Caco-2 (cell line): ENCODE measurements at regions not wholly inside any gene's neighbourhood (a gene's known extent, or its start where the extent isn't known, plus 50 kb on each side); places are given as distances from the start of the nearest gene placed in this dataset.
"Not testable (repeated sequence)": the region's sequence is repeated elsewhere in the genome, so short reads cannot be mapped to it uniquely, and the experiment has no call there.

ENCODE experiments used
- BruUV-seq: library from RNA; stranded (reverse); fragments of 400-500 nt; replicated peaks from 2 replicates; lab custom pipeline; 2021; lab: Mats Ljungman, UMichigan
- CTCF ChIA-PET: fragments of 300-600 bp; sonication (Branson Sonifier 250); formaldehyde crosslinking; loops from one replicate; lab custom pipeline; 2022; ENCODE audit warnings: antibody characterized with exemption; lab: Charles Lee
- POLR2A ChIA-PET: fragments of 300-600 bp; sonication (Branson Sonifier 250); formaldehyde crosslinking; loops from one replicate; lab custom pipeline; 2022; ENCODE audit warnings: antibody characterized with exemption; lab: Charles Lee
- DNase-seq, 2 experiments: peaks; one replicate each; pipeline versions ENCODE4 v3.0.0 to v3.0.0-alpha.2; 2020 to 2022
- H3K27me3 ChIP-seq: replicated peaks from 2 replicates; pipeline ENCODE4 v1.6.0; 2011; ENCODE audit warnings: low read length; ENCODE audit not compliant: control insufficient read depth, insufficient read depth
- H3K36me3 ChIP-seq: 2 replicates; pipeline ENCODE4 v1.5.1; 2011; ENCODE audit warnings: low read length; ENCODE audit not compliant: control insufficient read depth, insufficient read depth
- H3K4me1 ChIP-seq: fragments of 250-450 bp; sonication (Bioruptor Pico); 2 replicates; pipeline ENCODE4 v1.5.1; 2020; ENCODE audit warnings: mild to moderate bottlenecking
- H3K4me3 ChIP-seq: 2 replicates; pipeline ENCODE4 v1.5.1; 2011; ENCODE audit warnings: low read depth, mild to moderate bottlenecking, control low read depth, low read length
- H3K9me3 ChIP-seq: fragments of 250-450 bp; sonication (Bioruptor Pico); 2 replicates; pipeline ENCODE4 v1.5.1; 2020; ENCODE audit warnings: mild to moderate bottlenecking, moderate library complexity
- H3K27ac Mint-ChIP-seq: one replicate; pipeline ENCODE4 v1.8.0; 2022; ENCODE audit warnings: mixed read lengths; ENCODE audit not compliant: unreplicated experiment
- H3K27me3 Mint-ChIP-seq: one replicate; pipeline ENCODE4 v1.8.0; 2022; ENCODE audit warnings: mixed read lengths; ENCODE audit not compliant: insufficient read depth, unreplicated experiment
- H3K36me3 Mint-ChIP-seq: one replicate; pipeline ENCODE4 v1.8.0; 2022; ENCODE audit warnings: mild to moderate bottlenecking, mixed read lengths; ENCODE audit not compliant: insufficient read depth, unreplicated experiment
- H3K4me1 Mint-ChIP-seq: one replicate; pipeline ENCODE4 v1.8.0; 2022; ENCODE audit warnings: low read depth, mixed read lengths; ENCODE audit not compliant: unreplicated experiment
- H3K4me3 Mint-ChIP-seq: one replicate; pipeline ENCODE4 v1.8.0; 2022; ENCODE audit warnings: mild to moderate bottlenecking, moderate library complexity, mixed read lengths; ENCODE audit not compliant: unreplicated experiment
- H3K9me3 Mint-ChIP-seq: one replicate; pipeline ENCODE4 v1.8.0; 2022; ENCODE audit warnings: mixed read lengths; ENCODE audit not compliant: unreplicated experiment
- intact Hi-C: fragments of 100-400 bp; cut with micrococcal nuclease; formaldehyde crosslinking; loops from one replicate; pipeline ENCODE4 v1.10.0; 2022; ENCODE audit not compliant: unreplicated experiment

DNA sequence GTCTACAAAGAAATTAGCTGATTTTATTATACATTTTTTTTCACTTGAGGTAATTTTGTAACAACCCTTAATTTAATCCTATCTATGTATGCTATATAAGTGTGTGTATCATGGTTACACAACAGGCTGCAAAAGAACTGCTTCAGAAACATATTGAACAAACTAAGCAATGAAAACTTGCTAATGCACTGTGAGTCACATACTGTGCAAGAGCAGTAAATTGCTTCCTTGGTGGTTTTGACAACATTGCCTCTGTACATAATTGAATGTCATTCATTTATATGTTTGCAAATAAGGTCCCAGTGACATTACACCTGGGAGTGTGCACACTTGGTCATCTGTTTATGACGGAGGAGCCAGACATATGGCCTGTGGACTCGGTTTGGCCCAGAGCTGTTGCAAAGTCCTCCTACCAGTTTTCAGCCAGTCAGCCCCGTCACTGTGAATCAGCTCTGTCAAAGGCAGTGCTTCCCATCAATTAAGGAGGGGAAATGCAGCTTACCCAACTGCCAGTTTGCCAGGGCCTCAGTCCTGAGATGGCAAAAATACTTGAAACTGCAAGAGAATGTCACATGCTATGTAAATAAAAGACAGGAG, 835.0 kb downstream of the TTLL7 start:
- H3K4me3 ChIP-seq, H3K9me3 Mint-ChIP-seq, H3K27me3 Mint-ChIP-seq, H3K4me1 Mint-ChIP-seq, POLR2A ChIA-PET, H3K4me1 ChIP-seq, BruUV-seq, H3K36me3 ChIP-seq, H3K4me3 Mint-ChIP-seq, intact Hi-C loops, H3K9me3 ChIP-seq, H3K36me3 Mint-ChIP-seq, H3K27me3 ChIP-seq, CTCF ChIA-PET, H3K27ac Mint-ChIP-seq, DNase-seq: not testable (repeated sequence)

DNA sequence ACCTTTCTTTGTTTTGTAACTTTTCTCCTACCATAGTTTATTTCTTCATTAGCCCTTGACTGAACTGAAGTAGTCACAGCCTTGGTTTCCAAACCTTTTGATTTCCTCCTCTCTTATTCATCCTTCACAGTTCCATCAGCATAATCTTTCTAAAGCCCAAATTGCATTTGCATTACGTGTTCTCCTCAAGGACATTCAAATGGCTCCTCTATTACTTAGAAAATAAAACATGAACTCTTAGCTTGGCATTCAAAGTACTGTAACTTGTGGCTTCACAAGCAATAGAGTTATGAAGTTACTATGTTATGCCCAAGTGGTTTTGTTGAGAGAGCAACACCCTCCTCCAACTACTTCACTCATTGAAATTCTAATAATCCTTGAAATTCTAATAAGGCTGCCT, 840.0 kb downstream of the TTLL7 start:
- H3K27me3 ChIP-seq, H3K36me3 Mint-ChIP-seq, H3K27me3 Mint-ChIP-seq, POLR2A ChIA-PET, H3K4me3 ChIP-seq, H3K4me3 Mint-ChIP-seq, DNase-seq, H3K36me3 ChIP-seq, H3K27ac Mint-ChIP-seq, CTCF ChIA-PET, H3K4me1 Mint-ChIP-seq, BruUV-seq, H3K9me3 ChIP-seq, H3K4me1 ChIP-seq, H3K9me3 Mint-ChIP-seq, intact Hi-C loops: not testable (repeated sequence)

DNA sequence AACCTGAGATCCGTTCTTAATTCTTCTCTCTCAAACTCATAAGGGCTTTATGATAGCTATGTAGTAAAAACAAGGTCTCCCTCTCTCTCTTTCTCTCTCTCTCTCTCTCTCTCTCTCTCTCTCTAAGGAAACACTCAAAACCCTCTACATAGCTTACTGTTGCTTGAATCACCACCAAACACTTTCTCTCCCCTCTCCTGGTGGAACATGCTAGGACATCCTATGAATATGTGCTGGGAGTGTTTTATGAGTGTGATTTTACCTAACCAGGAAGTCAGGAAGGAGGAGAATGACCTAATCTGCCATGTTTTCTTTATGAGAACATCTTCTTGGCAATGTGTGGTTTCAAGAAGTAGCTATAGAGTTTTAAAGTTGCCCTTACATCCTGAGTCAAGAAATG, 844.6 kb downstream of the TTLL7 start:
- H3K9me3 Mint-ChIP-seq, DNase-seq, H3K4me1 ChIP-seq, H3K36me3 Mint-ChIP-seq, H3K9me3 ChIP-seq, CTCF ChIA-PET, H3K27me3 ChIP-seq, intact Hi-C loops, H3K4me3 Mint-ChIP-seq, POLR2A ChIA-PET, H3K4me1 Mint-ChIP-seq, H3K27ac Mint-ChIP-seq, H3K27me3 Mint-ChIP-seq, H3K4me3 ChIP-seq, H3K36me3 ChIP-seq, BruUV-seq: not testable (repeated sequence)

DNA sequence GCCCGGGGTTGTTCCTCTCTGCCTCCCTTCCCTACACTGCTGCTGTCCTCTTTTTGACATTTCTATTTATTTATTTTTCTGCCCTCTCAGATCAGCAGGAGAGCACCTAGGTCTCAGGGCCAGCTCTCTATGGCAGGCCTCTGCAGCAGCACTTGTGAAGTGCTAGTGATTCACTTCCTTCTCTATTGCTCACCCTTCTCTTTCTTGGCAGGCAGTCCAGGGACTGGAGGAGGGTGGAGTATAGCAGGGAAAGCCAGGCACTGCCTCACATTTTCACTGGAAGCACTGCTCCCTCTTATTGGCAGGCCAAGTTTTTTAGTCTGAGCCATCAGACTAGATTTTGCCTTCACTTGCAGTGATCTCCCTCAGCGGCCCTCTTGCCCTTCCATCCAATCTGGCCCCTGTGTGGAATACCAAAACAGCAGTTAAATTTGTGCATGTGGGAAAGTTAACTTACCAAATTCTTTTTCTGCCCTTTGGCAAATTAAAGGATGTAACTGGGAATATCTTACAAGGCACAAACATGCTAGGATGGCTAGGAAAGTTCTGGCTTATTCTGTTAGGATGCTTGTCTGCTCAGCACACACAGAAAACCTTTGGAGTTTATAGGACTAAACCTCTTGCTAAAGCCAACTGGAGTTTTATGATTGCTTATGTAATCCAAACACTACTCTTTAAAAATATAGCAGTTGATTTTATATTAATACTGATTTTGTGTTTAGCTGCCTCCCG, 847.6 kb downstream of the TTLL7 start:
- BruUV-seq, H3K27me3 Mint-ChIP-seq, H3K36me3 ChIP-seq, H3K4me1 ChIP-seq, H3K9me3 Mint-ChIP-seq, H3K4me1 Mint-ChIP-seq, H3K9me3 ChIP-seq, H3K4me3 ChIP-seq, CTCF ChIA-PET, intact Hi-C loops, H3K27me3 ChIP-seq, H3K36me3 Mint-ChIP-seq, H3K27ac Mint-ChIP-seq, DNase-seq, H3K4me3 Mint-ChIP-seq, POLR2A ChIA-PET: not testable (repeated sequence)

DNA sequence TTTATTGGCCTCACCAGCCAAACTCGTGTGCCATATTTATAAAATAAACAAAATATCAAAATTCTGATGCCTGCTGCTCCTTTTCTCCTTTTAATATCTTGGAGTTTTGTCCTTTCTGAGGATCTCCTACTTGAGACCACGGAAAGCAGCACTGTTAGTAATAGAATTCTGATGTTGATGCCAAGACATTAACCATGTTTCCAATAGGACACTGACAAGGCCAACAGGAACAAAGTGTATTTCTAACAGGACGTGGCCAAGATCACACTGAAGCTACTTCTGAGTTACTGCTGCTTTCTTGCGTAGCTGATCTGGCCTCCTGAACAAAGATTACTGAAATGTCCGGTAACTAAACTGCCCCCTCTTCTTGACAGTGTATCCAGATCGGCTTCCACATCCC, 848.5 kb downstream of the TTLL7 start:
- CTCF ChIA-PET, H3K4me3 Mint-ChIP-seq, intact Hi-C loops, H3K36me3 ChIP-seq, H3K27me3 Mint-ChIP-seq, H3K27me3 ChIP-seq, H3K27ac Mint-ChIP-seq, H3K4me1 Mint-ChIP-seq, H3K9me3 Mint-ChIP-seq, H3K4me3 ChIP-seq, H3K4me1 ChIP-seq, H3K9me3 ChIP-seq, DNase-seq, H3K36me3 Mint-ChIP-seq, BruUV-seq, POLR2A ChIA-PET: not testable (repeated sequence)

DNA sequence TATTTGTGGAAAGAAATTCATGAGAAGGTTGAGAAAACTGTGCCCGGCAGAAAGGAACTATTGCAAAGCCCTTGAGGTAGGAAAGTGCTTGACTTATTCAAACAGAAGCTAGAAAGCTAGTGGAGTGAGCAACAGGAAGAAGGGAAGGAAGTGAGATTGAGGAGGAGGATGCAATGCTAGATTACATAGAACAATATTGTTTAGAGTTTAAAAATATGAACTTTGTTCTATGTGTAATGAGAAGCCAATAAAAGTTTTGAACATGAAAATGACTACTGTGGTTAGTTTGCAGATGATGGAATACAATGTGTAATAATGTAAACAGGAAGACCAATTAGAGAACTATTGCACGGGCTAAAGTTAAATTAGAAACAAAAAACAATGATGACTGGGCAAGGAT, 853.1 kb downstream of the TTLL7 start:
- H3K27me3 ChIP-seq, H3K9me3 ChIP-seq, H3K4me3 ChIP-seq, H3K4me3 Mint-ChIP-seq, H3K27ac Mint-ChIP-seq, DNase-seq, H3K36me3 ChIP-seq, H3K9me3 Mint-ChIP-seq, H3K4me1 Mint-ChIP-seq, H3K36me3 Mint-ChIP-seq, H3K27me3 Mint-ChIP-seq, BruUV-seq, CTCF ChIA-PET, POLR2A ChIA-PET, intact Hi-C loops, H3K4me1 ChIP-seq: not testable (repeated sequence)

DNA sequence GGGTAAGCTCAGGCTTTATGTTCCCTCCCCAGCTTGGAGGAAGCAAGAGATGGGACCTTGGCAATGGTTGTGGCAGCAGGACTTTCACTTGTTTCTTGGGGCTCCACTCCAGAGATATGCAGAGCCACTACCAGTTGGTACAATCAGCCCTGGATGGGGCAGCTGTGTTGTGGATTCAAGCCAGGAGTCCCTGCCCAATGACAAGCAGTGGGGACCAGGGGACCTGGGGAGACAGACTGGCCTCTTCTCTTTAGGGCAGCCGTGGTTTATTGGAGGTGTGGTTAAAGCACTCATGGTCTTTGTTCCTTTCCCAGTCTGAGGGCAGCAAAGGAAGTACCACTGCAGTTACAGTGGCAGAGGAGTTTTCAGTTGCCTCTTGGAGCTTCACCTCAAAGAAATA, 856.1 kb downstream of the TTLL7 start:
- intact Hi-C loops, H3K4me1 ChIP-seq, H3K36me3 ChIP-seq, H3K4me3 Mint-ChIP-seq, H3K9me3 ChIP-seq, POLR2A ChIA-PET, H3K4me1 Mint-ChIP-seq, H3K27me3 Mint-ChIP-seq, DNase-seq, H3K4me3 ChIP-seq, H3K27me3 ChIP-seq, CTCF ChIA-PET, H3K9me3 Mint-ChIP-seq, H3K27ac Mint-ChIP-seq, BruUV-seq, H3K36me3 Mint-ChIP-seq: not testable (repeated sequence)
